HG02852 (cell line): ENCODE measurements at regions not wholly inside any gene's neighbourhood (a gene's known extent, or its start where the extent isn't known, plus 50 kb on each side); places are given as distances from the start of the nearest gene placed in this dataset.

Experiments
- ATAC-seq: cut with Tn5 transposase; IDR thresholded peaks from one replicate; pipeline ENCODE4 v1.9.1; 2021; ENCODE audit warnings: mild to moderate bottlenecking, moderate library complexity; ENCODE audit not compliant: unreplicated experiment

DNA sequence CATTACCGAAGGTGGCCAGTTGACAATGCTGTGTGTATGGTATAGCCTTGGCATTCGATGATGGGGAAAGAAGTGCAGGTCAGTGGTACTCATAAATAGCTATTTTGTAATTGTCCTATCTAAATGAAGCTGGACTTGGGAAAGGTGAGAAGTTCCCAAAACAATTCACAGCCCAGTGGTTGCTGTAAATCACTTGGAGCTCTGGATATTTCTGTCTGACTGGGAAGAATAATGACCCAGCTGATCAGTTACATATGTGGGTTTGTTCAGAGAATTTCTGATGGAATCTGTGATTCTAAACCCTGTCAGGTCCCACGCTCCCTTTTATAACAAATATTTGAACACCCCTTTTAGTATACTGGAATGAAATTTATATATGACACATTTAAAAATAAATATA lies 133.9 kb upstream of the PFN2 start:
- no peak for ATAC-seq

- ATAC-seq, result no peak
Measured at GRCh38 chr3:150101016-150101415, 130.3 kb upstream of the PFN2 start.

- no peak for ATAC-seq
Measured at GRCh38 chr3:150098621-150099020, 127.9 kb upstream of the PFN2 start.

- peak; percentile 53 for ATAC-seq
Measured at GRCh38 chr3:150097588-150097890, 126.8 kb upstream of the PFN2 start.

GRCh38 chr3:150096700-150097587 lies 126.2 kb upstream of the PFN2 start:
- ATAC-seq, result peak; percentile 7

DNA sequence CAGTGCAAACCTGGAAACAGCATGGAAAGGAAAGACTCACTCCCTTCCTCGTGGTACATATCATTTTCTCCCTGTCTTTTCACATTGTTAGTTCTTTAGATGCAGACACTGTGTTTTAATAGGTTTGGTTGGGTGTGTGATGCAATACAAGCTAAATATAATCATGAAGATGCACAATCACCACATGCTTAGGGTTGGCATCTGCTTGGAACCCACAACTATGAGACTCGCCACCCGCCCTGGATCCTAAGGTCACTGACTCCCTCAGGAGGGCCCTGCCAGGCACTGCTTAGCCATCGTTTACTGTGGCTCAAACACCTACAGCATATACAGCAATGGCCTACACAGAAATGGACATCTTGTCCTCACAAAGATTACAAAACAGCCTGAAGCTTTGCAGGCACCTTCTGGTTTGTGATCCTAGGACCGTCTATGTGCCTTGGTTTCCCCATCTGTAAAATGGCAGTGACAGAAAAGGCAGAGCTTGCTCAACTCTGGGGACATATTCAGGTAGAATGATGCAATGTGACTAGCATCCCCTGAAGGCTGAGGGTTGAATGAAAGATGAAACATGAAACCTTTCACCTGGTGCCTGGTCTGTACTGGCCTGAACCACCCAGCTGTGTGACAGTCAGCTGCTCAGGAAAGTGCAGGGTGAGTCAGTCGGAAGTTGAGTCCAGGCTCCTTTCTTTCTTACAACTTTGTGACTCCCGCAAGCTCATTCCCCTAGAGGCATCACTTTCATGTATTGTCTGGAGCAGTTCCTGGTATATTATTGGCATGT lies 123.6 kb upstream of the PFN2 start:
- ATAC-seq, result no peak

GRCh38 chr3:150091626-150092025 lies 120.9 kb upstream of the PFN2 start:
- no peak for ATAC-seq

DNA sequence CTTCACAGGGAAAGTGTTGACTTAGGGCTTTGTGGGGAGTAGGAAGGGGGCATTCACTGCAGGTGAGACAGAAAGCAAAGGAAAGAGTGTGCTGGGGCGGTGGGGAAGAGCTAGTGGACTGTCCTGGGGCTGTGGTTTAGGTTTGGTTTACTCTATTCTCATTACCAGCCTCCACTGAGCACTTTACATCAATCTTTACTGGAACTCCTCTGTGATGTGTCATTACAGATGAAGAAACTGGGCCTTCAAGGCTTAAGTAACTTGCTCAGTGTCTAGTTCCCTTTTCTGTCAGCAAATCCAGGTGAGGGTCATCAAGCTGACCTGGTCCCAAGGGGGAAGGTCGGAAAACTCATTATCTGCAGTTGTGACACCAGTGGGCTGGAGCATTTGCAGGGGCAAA lies 120.2 kb upstream of the PFN2 start:
- no peak for ATAC-seq

DNA sequence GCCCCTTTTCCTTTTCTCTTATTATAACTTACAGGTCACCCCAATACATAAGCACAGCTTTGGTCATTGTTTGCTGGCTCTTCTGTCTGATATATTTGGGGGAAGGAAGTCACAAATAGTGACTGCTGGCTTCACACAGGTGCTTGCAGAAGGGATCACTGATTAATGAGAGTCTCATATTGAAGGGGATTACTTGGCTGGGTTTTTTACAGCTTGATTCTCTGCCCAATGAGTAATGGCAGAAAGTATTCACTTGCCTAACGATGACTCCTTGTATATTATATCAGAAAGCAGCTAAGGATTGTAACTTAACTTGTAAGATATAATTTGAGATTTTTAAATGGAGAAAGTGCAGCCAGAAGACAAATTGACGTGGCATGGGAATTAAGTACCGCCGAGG lies 119.3 kb upstream of the PFN2 start:
- no peak for ATAC-seq

DNA sequence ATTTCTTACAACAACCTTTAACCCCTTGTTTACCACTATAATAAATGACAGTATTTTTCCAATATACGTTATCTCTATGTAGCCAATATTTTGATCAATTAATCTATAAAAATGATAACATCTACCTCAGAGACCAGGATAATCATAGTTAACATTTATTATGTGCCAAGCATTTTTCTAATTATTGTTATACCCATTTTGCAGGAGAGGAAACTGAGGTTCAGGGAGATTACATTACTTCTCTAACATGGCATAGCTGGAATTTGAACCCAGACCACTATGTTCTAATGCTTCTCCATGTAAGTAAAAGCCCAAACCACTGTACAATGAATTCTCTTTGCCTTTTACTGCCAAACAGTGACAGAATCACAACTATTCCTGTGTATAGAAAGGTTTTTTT lies 113.4 kb upstream of the PFN2 start:
- ATAC-seq, result no peak

GRCh38 chr3:150083655-150084042 lies 113.0 kb upstream of the PFN2 start:
- ATAC-seq, result no peak

GRCh38 chr3:150082898-150083654 lies 112.4 kb upstream of the PFN2 start:
- no peak for ATAC-seq

- no peak for ATAC-seq
Measured at GRCh38 chr3:150081084-150081483, 110.4 kb upstream of the PFN2 start.

- ATAC-seq, result no peak
Measured at GRCh38 chr3:150080058-150080730, 109.5 kb upstream of the PFN2 start.

GRCh38 chr3:150079029-150079739 lies 108.5 kb upstream of the PFN2 start:
- ATAC-seq, result no peak

GRCh38 chr3:150077581-150078247 lies 107.0 kb upstream of the PFN2 start:
- no peak for ATAC-seq

- no peak for ATAC-seq
Measured at GRCh38 chr3:150077107-150077506, 106.4 kb upstream of the PFN2 start.

DNA sequence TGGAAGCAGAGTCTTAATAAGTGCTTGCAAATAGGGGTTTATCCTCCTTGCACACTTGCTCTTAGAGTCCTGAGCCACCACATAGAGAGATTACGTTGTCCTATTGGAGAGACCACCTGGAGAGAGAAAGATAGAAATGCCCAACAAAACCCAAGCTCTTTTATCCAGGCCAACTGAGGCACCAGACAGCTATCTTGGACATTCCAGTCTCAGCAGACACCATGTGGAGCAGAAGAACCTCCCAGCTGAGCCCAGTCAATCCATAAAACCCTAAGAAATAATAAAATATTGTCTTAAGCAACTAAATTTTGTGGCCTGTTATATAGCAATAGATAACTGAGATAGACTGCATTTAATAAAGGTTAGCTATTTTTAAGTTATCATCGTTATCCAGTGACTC lies 105.7 kb upstream of the PFN2 start:
- no peak for ATAC-seq

GRCh38 chr3:150075417-150075865 lies 104.7 kb upstream of the PFN2 start:
- no peak for ATAC-seq
